GM13977 (cell line): ENCODE measurements at regions not wholly inside any gene's neighbourhood (a gene's known extent, or its start where the extent isn't known, plus 50 kb on each side); places are given as distances from the start of the nearest gene placed in this dataset.
"Not testable (repeated sequence)": the region's sequence is repeated elsewhere in the genome, so short reads cannot be mapped to it uniquely, and the experiment has no call there.

ENCODE experiments used
- DNase-seq: peaks from one replicate; pipeline ENCODE4 v3.0.0; 2012; ENCODE audit warnings: low spot score
- in situ Hi-C: fragments of 300-500 bp; cut with MboI; formaldehyde crosslinking; loops from one replicate; pipeline ENCODE4 v1.12.0; 2022; ENCODE audit warnings: low sequenced_read_pairs, low pct_unique_long_range_greater_than_20kb, mixed read lengths, inconsistent platforms; ENCODE audit not compliant: unreplicated experiment
- TF ChIP-seq, protein P1 (sequence below): IDR thresholded peaks from 2 replicates; pipeline ENCODE4 v1.5.1; 2012; ENCODE audit warnings: mild to moderate bottlenecking, control low read depth; ENCODE audit not compliant: insufficient read depth; ENCODE audit errors: extremely low read depth, missing control alignments

DNA sequence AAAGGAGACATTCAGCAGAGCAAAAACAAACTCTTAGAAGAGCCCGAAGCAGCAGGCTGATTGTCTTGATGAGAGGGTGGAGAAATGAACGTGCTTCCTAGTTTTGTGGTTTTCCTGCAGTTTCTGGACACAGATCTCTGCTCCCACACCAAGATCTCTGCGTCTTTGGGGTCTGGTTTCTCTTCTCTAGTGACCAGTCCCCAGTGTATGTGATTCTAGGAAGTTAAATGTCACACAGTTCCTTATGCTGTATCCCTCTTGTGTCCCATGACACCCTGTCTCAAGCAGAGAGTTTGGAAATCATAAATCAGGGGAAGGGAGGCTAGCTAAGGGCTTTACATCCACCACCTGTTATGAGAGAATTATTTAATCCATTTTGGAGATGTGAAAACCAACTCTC is 55.4 kb upstream of the KLF14 start:
- TF ChIP-seq, protein P1, sequence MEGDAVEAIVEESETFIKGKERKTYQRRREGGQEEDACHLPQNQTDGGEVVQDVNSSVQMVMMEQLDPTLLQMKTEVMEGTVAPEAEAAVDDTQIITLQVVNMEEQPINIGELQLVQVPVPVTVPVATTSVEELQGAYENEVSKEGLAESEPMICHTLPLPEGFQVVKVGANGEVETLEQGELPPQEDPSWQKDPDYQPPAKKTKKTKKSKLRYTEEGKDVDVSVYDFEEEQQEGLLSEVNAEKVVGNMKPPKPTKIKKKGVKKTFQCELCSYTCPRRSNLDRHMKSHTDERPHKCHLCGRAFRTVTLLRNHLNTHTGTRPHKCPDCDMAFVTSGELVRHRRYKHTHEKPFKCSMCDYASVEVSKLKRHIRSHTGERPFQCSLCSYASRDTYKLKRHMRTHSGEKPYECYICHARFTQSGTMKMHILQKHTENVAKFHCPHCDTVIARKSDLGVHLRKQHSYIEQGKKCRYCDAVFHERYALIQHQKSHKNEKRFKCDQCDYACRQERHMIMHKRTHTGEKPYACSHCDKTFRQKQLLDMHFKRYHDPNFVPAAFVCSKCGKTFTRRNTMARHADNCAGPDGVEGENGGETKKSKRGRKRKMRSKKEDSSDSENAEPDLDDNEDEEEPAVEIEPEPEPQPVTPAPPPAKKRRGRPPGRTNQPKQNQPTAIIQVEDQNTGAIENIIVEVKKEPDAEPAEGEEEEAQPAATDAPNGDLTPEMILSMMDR = no peak
- no peak for DNase-seq
- in situ Hi-C loops = no loop called here

DNA sequence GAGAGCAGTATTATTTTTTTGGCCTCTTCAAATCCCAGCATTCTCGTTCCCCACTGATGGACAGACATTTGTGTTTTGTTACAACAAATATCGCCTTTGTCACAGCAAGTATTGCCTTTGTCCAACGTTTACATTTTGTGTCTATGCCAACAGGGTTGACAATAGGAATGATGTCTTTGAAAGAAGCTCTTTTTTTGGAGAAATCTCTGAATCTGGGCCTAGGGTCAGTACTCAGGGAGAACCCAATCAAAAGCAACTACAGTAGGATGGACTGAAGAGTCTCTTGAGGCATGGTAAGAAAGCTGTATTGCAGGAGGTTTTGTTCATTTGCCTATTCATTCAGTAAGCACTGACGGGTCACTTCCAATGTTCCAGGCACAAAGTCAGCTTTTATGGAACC is 57.7 kb upstream of the KLF14 start:
- no peak for DNase-seq
- TF ChIP-seq, protein P1 = no peak
- in situ Hi-C loops = no loop called here

DNA sequence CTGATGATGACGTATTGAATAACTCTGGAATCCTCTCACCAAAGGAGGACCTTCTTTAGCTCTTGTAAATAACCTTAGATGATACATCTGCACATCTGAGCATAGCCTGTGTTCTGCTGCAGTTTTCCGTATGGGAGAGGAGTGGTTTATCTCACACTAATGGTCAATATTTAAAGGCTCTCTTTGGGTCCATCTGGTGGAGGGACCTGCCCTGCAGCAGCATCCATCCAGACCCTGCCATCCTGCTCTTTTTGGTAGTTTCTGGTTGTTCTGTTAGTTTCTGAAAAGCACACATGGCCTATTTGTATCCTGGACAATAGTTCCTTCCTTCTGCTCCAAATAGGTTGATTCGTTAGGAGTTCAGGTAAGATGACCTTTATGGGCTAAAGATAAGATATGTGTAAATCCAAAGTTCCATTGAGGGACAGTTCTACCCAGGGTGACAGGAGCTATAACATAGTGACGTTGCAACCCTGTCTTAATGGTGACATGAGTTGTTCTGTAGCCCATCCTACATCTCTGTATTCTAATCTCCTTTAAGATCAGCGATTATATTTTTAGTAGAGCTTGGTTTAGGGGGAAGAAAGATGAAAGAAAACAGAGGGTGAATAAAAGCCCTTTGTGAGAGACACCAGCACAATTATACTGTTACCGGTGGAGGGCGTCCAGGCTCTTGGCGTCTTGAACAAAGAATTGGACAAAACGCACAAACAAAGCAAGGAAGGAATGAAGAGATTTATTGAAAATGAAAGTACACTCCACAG is 60.0 kb upstream of the KLF14 start:
- DNase-seq = no peak
- TF ChIP-seq, protein P1 = no peak
- in situ Hi-C loops = no loop called here

DNA sequence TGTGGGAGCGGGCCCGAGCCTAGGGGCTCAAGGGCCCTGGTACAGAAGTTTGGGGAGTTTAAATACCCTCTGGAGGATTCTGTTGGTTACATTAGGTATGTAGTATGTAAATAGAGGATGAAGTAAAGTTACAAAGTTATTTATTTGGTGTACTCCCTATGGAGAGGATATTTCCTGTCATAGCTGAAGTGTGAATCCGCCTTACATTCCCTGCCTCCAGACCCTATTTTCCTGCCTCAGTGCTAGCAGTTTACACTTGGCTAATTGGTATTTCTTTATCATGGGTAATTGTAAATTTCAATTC is 60.6 kb upstream of the KLF14 start:
- no peak for DNase-seq
- in situ Hi-C loops = no loop called here
- TF ChIP-seq, protein P1 = no peak

DNA sequence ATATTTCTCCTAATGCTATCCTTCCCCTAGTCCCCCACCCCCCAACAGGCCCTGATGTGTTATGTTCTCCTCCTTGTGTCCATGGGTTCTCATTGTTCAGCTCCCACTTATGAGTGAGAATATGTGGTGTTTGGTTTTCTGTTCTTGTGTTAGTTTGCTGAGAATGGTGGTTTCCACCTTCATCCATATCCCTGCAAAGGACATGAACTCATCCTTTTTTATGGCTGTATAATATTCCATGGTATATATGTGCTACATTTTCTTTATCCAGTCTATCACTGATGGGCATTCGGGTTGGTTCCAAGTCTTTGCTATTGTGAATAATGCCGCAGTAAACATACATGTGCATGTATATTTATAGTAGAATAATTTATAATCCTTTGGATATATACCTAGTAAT is 62.4 kb upstream of the KLF14 start:
- DNase-seq, in situ Hi-C loops: not testable (repeated sequence)

DNA sequence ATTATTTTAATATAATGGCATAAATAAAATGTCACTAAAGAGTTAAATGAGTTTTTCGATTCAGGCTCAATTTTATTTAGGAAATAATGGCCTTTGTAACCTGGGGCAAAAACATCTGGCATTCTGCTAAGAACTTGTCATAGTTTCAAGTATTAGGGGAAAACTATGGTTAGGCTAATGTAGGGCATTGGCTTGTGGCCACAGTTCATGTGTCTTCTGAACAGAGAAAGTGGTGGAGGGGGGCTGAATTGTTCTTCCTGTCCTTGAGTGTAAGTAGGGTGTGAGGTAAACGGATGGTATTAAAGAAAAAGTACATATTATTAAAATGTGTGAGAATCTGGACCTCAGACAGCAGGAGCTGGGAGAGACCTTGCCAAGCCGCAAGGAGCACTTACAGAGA is 69.1 kb upstream of the KLF14 start:
- in situ Hi-C loops = no loop called here
- no peak for DNase-seq

DNA sequence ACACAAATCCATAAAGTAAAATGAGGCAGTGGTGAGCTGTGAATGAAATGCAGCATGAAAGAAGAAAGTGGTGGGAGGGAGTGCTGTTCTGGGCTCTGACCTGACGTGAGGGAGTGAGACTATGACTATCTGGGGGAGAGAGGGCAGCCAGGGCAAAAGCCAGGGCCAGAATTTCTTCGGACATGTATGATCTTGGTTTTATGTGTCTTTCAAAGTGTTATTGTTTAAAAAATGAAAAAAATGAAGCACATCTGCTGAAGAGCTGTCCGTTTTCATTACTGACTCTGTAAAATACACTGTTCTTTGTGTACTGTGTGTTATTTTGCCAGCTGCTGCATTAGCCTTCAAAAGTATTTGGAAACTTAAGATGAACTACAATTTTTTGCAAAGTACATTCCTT is 70.2 kb upstream of the KLF14 start:
- TF ChIP-seq, protein P1 = no peak
- DNase-seq = no peak
- in situ Hi-C loops = no loop called here

More for the DNA sequence above, 69.1 kb upstream of the KLF14 start:
- TF ChIP-seq, protein P1 = no peak

DNA sequence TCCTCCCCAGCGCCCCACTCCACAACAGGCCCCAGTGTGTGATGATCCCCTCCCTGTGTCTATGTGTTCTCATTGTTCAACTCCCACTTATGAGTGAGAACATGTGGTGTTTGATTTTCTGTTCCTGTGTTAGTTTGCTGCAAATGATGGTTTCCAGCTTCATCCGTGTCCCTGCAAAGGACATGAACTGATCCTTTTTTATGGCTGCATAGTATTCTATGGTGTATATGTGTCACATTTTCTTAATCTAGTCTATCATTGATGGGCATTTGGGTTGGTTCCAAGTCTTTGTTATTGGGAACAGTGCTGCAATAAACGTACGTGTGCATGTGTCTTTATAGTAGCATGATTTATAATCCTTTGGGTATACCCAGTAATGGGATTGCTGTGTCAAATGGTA is 78.8 kb upstream of the KLF14 start:
- DNase-seq, in situ Hi-C loops: not testable (repeated sequence)
